ENCODE measurements at regions not wholly inside any gene's neighbourhood (a gene's known extent, or its start where the extent isn't known, plus 50 kb on each side); places are given as distances from the start of the nearest gene placed in this dataset.

DNA sequence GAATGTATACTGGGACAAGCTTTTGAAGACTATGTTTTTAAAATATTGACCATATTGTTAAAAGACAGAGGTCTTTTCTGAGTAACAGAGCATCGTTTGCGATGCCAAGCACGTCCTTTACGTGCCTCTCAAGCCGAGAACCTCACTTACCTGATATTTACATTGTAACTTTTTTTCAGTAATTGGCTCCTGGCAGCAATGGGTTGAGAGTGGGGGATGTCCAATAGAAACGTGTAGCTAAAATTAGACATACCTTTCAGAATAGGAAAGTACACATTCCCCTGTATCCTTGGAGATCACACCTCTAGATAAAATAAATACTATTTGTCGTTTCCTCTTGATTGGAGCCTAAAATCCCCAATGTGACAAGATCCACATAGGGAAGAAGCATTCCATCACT lies 222.2 kb upstream of the RGS6 start:
- DNase-seq (ENCODE audit: extremely low read depth in 1 of 11, low read depth in 9 of 11, low spot score in 4 of 11) = no peak

- DNase-seq (ENCODE audit: extremely low read depth in 1 of 11, low read depth in 9 of 11, low spot score in 4 of 11) = no peak
Observed at GRCh38 chr14:71711125-71711524, 221.1 kb upstream of the RGS6 start.

- DNase-seq (ENCODE audit: extremely low read depth in 1 of 11, low read depth in 9 of 11, low spot score in 4 of 11) = peak in 2 of 11 donors; percentile 27 to 32
Observed at GRCh38 chr14:71711619-71712018, 220.6 kb upstream of the RGS6 start.

DNA sequence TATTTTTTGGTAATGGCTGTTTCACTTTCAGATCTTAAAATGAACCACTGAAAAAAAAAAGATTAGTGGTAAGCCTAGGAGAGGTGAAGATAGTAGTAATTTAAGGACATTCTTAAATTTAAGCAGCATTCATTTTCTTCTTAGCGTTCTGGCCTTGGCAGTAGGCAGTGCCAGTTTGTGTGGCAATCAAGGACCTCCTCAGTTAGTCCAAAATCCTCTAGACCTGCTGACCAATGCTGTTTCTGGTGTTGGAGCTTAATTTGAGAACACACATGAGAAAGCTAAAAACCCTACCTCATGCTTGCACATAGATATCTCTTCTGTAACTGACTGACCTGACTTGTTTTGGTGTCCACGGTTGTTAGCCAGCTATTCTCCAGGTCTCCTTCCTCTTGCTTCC lies 219.8 kb upstream of the RGS6 start:
- DNase-seq (ENCODE audit: extremely low read depth in 1 of 11, low read depth in 9 of 11, low spot score in 4 of 11) = no peak

GRCh38 chr14:71713016-71713415 lies 219.2 kb upstream of the RGS6 start:
- no peak for DNase-seq (ENCODE audit: extremely low read depth in 1 of 11, low read depth in 9 of 11, low spot score in 4 of 11)

- DNase-seq (ENCODE audit: extremely low read depth in 1 of 11, low read depth in 9 of 11, low spot score in 4 of 11) = no peak
Observed at GRCh38 chr14:71713451-71713850, 218.8 kb upstream of the RGS6 start.

GRCh38 chr14:71714225-71714624 lies 218.0 kb upstream of the RGS6 start:
- DNase-seq (ENCODE audit: extremely low read depth in 1 of 11, low read depth in 9 of 11, low spot score in 4 of 11) = no peak

DNA sequence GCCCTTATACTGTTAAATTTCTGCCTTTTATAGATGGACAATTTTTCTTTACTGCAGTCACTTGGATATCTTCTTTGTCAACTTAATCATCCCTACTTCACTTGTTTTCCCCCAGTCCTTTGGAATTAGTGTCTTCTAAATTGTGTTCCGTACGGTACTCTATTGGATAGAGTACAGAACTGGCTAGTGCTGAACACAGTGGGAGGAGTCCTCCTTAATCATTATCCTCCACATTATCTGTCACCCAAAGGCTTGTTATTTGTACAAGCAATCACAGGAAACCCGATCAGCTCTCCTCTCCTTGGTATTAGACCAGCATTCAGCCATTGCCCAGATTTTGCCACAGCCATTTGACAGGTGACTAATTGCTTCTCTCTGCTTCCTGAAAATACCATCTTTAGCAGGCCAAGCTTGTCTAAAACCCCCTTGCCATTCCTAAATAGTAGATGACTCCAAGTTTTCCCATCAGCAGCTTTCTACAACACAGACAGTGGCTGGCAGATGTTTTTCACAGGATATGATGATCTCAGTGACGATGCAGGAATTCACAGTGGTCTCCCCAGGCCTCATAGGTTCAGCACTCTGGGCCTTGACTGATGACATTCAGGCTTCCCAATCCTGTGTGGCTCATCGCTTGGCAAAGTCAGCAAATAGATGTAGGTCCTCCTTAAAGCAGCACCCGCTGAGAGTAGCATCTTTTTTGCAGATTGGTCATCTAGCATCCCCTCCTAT lies 216.0 kb upstream of the RGS6 start:
- no peak for DNase-seq (ENCODE audit: extremely low read depth in 1 of 11, low read depth in 9 of 11, low spot score in 4 of 11)

DNA sequence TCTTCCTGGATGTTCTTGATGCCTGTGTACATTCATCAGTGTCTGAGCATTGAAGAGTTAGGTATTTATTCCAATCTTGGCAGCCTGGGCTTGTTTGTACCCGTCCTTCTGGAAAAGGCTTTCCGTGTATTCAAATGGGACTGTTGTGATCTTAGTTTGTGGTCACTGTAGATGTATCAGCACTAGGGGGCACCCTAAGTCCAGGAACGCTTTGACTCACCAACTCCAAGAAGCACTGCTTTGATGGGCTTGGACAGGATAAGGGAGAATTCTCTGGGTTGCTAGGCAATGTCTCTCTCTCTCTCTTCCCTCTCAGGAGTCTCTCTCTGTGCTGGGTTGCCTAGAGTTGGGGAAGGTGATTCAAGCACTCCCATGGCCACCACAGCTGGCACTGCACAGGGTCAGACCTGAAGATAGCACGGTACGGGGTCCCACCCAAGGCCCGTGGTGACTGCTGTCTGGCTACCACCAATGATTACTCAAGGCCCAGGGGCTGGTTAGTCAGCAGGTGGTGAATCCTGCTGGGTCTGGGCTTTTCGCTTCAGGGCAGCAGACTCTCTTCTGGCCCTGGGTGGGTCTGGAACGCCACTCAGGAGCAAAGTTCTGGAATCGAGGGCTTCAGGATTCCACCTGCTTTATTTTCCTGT lies 211.1 kb upstream of the RGS6 start:
- DNase-seq (ENCODE audit: extremely low read depth in 1 of 11, low read depth in 9 of 11, low spot score in 4 of 11) = no peak

DNA sequence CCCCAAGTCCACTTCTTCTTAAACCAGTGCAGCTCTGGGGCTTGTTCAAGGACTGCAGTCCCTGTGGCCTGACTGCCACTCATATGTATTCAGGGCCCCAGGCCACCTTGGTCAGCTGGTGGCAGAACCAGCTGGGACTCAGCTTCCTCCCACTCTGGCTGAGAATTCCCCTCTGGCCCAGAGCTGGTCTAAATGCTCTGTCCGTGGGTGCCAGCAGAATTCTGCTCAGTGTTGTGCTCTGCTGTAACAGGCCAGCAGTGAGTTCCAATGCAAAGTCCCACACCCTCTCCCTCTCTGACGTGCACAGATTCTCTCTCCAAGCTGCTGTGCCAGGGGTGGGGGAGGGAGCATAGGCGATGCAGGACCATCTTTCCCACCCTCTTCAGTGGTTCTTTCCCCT lies 210.4 kb upstream of the RGS6 start:
- no peak for DNase-seq (ENCODE audit: extremely low read depth in 1 of 11, low read depth in 9 of 11, low spot score in 4 of 11)

DNA sequence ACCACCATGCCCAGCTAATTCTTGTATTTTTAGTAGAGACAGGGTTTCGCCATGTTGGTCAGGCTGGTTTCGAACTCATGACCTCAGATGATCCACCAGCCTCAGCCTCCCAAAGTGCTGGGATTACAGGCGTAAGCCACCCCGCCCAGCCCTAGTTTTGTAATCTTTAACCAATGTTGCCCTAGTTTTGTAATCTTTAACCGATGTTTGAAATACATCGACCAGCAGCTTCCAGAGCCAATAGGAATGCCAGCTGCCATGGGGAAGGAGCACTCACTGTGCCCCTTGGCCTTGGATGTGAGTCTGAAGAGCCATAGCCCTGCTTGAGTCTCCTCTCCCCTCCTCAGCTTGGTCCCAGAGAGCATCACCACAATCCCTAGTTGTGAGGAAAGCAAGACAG lies 209.3 kb upstream of the RGS6 start:
- no peak for DNase-seq (ENCODE audit: extremely low read depth in 1 of 11, low read depth in 9 of 11, low spot score in 4 of 11)

DNA sequence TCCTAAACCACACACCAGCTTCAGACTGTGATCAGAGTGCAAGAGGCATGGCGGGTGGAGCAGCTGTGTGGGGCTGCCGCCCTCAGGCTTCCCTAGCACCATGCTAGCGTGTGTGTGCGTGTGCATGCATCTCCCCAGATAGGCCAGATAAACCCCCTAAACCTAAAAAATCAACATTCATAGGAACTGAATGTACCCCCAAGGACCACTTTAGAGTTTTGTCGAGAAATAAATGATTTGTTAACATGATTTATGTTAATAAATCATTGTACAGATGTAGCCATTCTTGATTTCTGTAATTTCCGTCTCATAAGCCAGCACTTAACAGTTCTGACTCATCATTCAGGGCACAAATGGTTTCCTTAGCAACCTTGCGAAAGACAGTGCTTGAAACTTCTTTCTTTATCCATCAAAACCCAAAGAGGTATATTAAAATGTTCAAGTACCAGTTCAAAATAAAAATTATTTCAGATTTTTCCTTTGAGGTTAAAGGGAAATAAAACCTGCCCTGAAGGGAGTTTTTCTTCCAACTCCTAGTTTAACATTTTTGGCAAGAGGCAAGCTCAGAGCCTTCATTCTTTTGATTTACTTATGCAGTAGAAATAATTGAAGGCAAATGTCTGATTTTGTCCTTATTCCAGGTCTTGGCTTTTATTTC lies 206.2 kb upstream of the RGS6 start:
- no peak for DNase-seq (ENCODE audit: extremely low read depth in 1 of 11, low read depth in 9 of 11, low spot score in 4 of 11)

DNA sequence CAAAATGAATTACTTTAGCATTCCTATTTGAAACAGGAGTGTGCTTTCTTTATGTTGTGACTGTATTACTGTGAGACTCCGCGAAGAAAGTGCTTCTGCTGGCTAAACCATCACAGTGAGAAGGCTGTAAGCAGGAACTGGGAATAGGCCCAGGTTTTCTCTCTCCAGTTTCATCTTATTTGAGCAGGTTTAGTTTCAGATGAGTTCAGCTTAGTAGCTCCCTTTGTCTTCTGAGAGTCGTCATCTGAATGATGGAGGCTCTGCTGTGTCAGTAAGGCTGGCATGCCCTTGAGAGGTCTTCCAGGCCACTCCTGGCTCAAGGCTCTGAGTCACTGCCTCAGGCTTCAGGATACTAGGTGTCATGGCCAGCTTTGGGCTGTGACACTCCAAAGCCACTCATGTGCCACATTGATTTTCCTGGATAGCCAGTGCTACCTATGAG lies 205.6 kb upstream of the RGS6 start:
- no peak for DNase-seq (ENCODE audit: extremely low read depth in 1 of 11, low read depth in 9 of 11, low spot score in 4 of 11)

GRCh38 chr14:71728386-71728785 lies 203.8 kb upstream of the RGS6 start:
- DNase-seq (ENCODE audit: extremely low read depth in 1 of 11, low read depth in 9 of 11, low spot score in 4 of 11) = no peak

DNA sequence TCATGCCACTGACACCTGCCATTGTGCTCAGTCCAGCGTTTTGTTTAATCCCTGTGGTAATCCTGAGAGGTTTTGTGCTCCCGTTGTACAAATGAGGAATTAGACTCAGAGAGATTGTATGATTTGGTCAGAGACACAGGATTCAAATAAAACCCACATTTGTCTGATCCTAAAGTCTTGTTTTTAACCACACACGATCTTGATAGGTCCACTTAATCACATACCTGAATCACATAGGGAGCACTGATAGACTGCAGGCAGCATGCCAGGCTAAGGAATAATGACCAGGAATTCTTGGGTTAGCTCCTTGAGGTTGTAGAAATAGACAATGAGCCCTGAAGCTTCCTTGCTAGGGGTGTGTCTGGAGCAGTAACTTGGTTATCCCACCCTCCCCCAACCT lies 202.6 kb upstream of the RGS6 start:
- DNase-seq (ENCODE audit: extremely low read depth in 1 of 11, low read depth in 9 of 11, low spot score in 4 of 11) = no peak

GRCh38 chr14:71730471-71730870 lies 201.8 kb upstream of the RGS6 start:
- DNase-seq (ENCODE audit: extremely low read depth in 1 of 11, low read depth in 9 of 11, low spot score in 4 of 11) = no peak

GRCh38 chr14:71731096-71731495 lies 201.1 kb upstream of the RGS6 start:
- no peak for DNase-seq (ENCODE audit: extremely low read depth in 1 of 11, low read depth in 9 of 11, low spot score in 4 of 11)

DNA sequence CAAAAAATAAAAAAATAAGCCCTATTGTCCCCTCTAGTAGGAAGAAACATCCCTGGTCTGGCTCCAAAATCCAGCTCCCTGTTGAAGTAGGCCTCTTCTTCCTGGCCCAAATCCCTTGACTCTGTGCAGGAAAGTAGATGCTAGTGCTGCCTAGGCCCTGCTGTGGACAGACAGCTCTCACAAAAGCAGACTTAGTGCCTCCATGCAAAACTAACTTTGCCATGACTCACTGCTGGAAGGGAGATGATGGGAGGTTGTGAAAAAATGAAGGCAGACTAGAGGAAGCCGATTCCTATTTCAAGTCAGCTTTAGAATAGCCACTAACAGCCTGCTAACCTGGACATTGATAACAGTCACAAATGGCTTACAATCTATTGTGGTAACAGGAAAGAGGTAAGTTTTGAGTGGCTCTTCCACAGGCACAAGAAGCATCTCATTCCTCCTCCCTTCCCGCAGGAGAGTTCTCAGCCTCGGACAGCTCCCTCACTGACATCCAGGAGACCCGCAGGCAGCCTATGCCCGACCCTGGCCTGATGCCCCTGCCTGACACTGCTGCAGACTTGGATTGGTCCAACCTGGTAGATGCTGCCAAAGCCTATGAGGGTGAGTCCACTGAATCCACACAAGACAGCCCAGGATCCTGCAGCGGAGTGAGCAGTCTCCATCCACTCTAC lies 198.9 kb upstream of the RGS6 start:
- DNase-seq (ENCODE audit: extremely low read depth in 1 of 11, low read depth in 9 of 11, low spot score in 4 of 11) = no peak

GRCh38 chr14:71734076-71734475 lies 198.2 kb upstream of the RGS6 start:
- no peak for DNase-seq (ENCODE audit: extremely low read depth in 1 of 11, low read depth in 9 of 11, low spot score in 4 of 11)

- DNase-seq (ENCODE audit: extremely low read depth in 1 of 11, low read depth in 9 of 11, low spot score in 4 of 11) = no peak
Observed at GRCh38 chr14:71734885-71735284, 197.3 kb upstream of the RGS6 start.
